GM23338 (cell line): ENCODE measurements at regions not wholly inside any gene's neighbourhood (a gene's known extent, or its start where the extent isn't known, plus 50 kb on each side); places are given as distances from the start of the nearest gene placed in this dataset.

Experiments
- ATAC-seq: fragments of 200-7000 bp; cut with Tn5 transposase; 3 replicates; pipeline ENCODE4 v1.9.1; 2020
- DNase-seq: peaks from one replicate; pipeline ENCODE4 v3.0.0-alpha.2; 2015; ENCODE audit warnings: low spot score
- H2AFZ ChIP-seq: fragments of 200-600 bp; sonication (generic); 2 replicates; pipeline ENCODE4 v1.8.0; 2016; ENCODE audit warnings: antibody characterized with exemption, mild to moderate bottlenecking, moderate library complexity
- H3F3A ChIP-seq: fragments of 200-600 bp; sonication (generic); replicated peaks from 2 replicates; pipeline ENCODE4 v1.8.0; 2017; ENCODE audit warnings: antibody characterized with exemption, mixed run types, low read depth
- H3K27ac ChIP-seq: fragments of 200-600 bp; sonication (generic); 2 replicates; pipeline ENCODE4 v1.6.1; 2016; ENCODE audit warnings: low read depth
- H3K27me3 ChIP-seq: fragments of 200-600 bp; sonication (generic); 2 replicates; pipeline ENCODE4 v1.8.0; 2016; ENCODE audit warnings: mild to moderate bottlenecking, mixed run types, moderate library complexity; ENCODE audit not compliant: insufficient read depth
- H3K36me3 ChIP-seq: fragments of 200-600 bp; sonication (generic); 2 replicates; pipeline ENCODE4 v1.8.0; 2016; ENCODE audit warnings: mild to moderate bottlenecking; ENCODE audit not compliant: insufficient read depth
- H3K4me1 ChIP-seq: fragments of 200-600 bp; sonication (generic); 2 replicates; pipeline ENCODE4 v1.8.0; 2016; ENCODE audit warnings: mild to moderate bottlenecking, moderate library complexity; ENCODE audit not compliant: insufficient read depth
- H3K4me2 ChIP-seq: fragments of 200-600 bp; sonication (generic); 2 replicates; pipeline ENCODE4 v1.7.1; 2017; ENCODE audit warnings: mixed run types
- H3K4me3 ChIP-seq: fragments of 200-600 bp; sonication (generic); 2 replicates; pipeline ENCODE4 v1.6.1; 2016; ENCODE audit warnings: mixed run types
- H3K79me2 ChIP-seq: fragments of 200-600 bp; sonication (generic); replicated peaks from 2 replicates; pipeline ENCODE4 v1.8.0; 2017; ENCODE audit warnings: mild to moderate bottlenecking; ENCODE audit not compliant: insufficient read depth
- H3K9me2 ChIP-seq: fragments of 200-600 bp; sonication (generic); 2 replicates; pipeline ENCODE4 v1.8.0; 2017; ENCODE audit not compliant: insufficient read depth
- H4K20me1 ChIP-seq: fragments of 200-600 bp; sonication (generic); replicated peaks from 2 replicates; pipeline ENCODE4 v1.8.0; 2017; ENCODE audit warnings: mild to moderate bottlenecking; ENCODE audit not compliant: insufficient read depth
- H3K27ac Mint-ChIP-seq: 2 replicates; pipeline ENCODE4 v1.8.0; 2020; ENCODE audit warnings: inconsistent platforms, mild to moderate bottlenecking, moderate library complexity, mixed read lengths
- H3K27me3 Mint-ChIP-seq: 3 replicates; pipeline ENCODE4 v1.8.0; 2022; ENCODE audit warnings: low read depth, mild to moderate bottlenecking, moderate library complexity, mixed read lengths, inconsistent platforms; ENCODE audit not compliant: insufficient read depth, poor library complexity
- H3K36me3 Mint-ChIP-seq: 3 replicates; pipeline ENCODE4 v1.8.0; 2021; ENCODE audit warnings: low read depth, mild to moderate bottlenecking, inconsistent platforms, moderate library complexity, mixed read lengths
- H3K4me1 Mint-ChIP-seq: 3 replicates; pipeline ENCODE4 v1.8.0; 2020; ENCODE audit warnings: mild to moderate bottlenecking, inconsistent platforms, mixed read lengths
- H3K4me3 Mint-ChIP-seq: 3 replicates; pipeline ENCODE4 v1.8.0; 2021; ENCODE audit warnings: moderate library complexity, mild to moderate bottlenecking, inconsistent platforms, mixed read lengths
- H3K9me3 Mint-ChIP-seq: 3 replicates; pipeline ENCODE4 v1.8.0; 2020; ENCODE audit warnings: moderate library complexity, mild to moderate bottlenecking, inconsistent platforms, mixed read lengths
- CREB1 ChIP-seq: fragments of 250-450 bp; sonication (Bioruptor Pico); IDR thresholded peaks from 2 replicates; pipeline ENCODE4 v1.5.0; 2020; ENCODE audit warnings: low read depth, mild to moderate bottlenecking, moderate library complexity
- EZH2 ChIP-seq: fragments of 200-600 bp; sonication (generic); IDR thresholded peaks from one replicate; pipeline ENCODE4 v1.8.0; 2017; ENCODE audit warnings: antibody characterized with exemption, mild to moderate bottlenecking, low read depth; ENCODE audit not compliant: unreplicated experiment
- EZH2phosphoT487 ChIP-seq: fragments of 200-600 bp; sonication (generic); IDR thresholded peaks from one replicate; pipeline ENCODE4 v1.8.1; 2018; ENCODE audit warnings: antibody characterized with exemption; ENCODE audit not compliant: unreplicated experiment
- JUNB ChIP-seq: IDR thresholded peaks from one replicate; pipeline ENCODE4 v1.6.1; 2016; ENCODE audit warnings: antibody characterized with exemption; ENCODE audit not compliant: unreplicated experiment
- NANOG ChIP-seq: IDR thresholded peaks from 2 replicates; pipeline ENCODE4 v1.6.1; 2016; ENCODE audit warnings: antibody characterized with exemption, borderline replicate concordance
- POLR2AphosphoS5 ChIP-seq: IDR thresholded peaks from 2 replicates; pipeline ENCODE4 v1.6.1; 2016; ENCODE audit warnings: antibody characterized with exemption, low read depth
- STAT1 ChIP-seq: IDR thresholded peaks from one replicate; pipeline ENCODE4 v1.6.1; 2016; ENCODE audit warnings: antibody characterized with exemption; ENCODE audit not compliant: unreplicated experiment
- ZNF114 ChIP-seq: fragments of 250-450 bp; sonication (Bioruptor Pico); IDR thresholded peaks from 2 replicates; pipeline ENCODE4 v1.5.0; 2020; ENCODE audit warnings: mild to moderate bottlenecking, moderate library complexity
- ZNF331 ChIP-seq: fragments of 250-450 bp; sonication (Bioruptor Pico); IDR thresholded peaks from 2 replicates; pipeline ENCODE4 v1.5.0; 2020; ENCODE audit warnings: low read depth, mild to moderate bottlenecking, moderate library complexity
- TF ChIP-seq, protein P1 (sequence below): IDR thresholded peaks from 2 replicates; pipeline ENCODE4 v1.6.1; 2016; ENCODE audit warnings: antibody characterized with exemption
- TF ChIP-seq, protein P2 (sequence below), 2 experiments: fragments of 200-600 bp in 1 of 2; sonication (generic) in 1 of 2; conservative IDR thresholded peaks; 2 replicates each; pipeline versions ENCODE4 v1.5.1 to v1.6.1; 2016 to 2017; ENCODE audit warnings: antibody characterized with exemption in 2 of 2, low read depth in 2 of 2, mild to moderate bottlenecking in 2 of 2, moderate library complexity in 1 of 2
- TF ChIP-seq, protein P3 (sequence below): IDR thresholded peaks from one replicate; pipeline ENCODE4 v1.6.1; 2018; ENCODE audit warnings: antibody characterized with exemption; ENCODE audit not compliant: unreplicated experiment
- TF ChIP-seq, protein P4 (sequence below): fragments of 250-450 bp; sonication (Bioruptor Pico); IDR thresholded peaks from 2 replicates; pipeline ENCODE4 v1.5.0; 2020; ENCODE audit warnings: mild to moderate bottlenecking, moderate library complexity

DNA sequence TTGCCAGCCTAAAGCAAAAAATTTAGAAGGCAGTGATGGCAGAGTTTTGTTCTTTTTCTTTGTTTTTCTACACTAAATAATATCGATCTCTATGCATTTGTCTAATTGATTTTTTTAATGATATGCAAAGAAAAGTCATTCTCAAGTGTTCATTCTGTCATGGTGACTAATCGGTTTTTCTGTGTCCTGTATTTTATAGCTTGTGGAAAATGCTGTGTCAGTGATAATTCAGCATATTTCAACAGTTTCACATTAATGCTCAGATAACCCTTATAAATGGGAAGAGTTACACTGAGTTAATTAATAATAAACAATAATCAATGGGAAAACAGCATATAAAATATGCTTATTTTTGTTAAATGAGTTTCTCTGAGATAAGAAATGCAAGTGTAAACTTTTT lies 824.9 kb downstream of the AMY1C start:
- Histone ChIP-seq H3K79me2 (no peaks in the 10 kb centered on the region), H3K36me3 (no peaks in the 10 kb centered on the region), H3K4me1 (no peaks in the 10 kb centered on the region), H3K4me2 (no peak overlapping the region), H3K4me3 (no peak overlapping the region), H3F3A (no peaks in the 10 kb centered on the region), H3K9me2 (no peaks in the 10 kb centered on the region), H3K27me3 (no peaks in the 10 kb centered on the region), H4K20me1 (no peaks in the 10 kb centered on the region), H3K27ac (no peak overlapping the region), H2AFZ (no peak overlapping the region)
- Mint-ChIP-seq H3K36me3 (no peaks in the 10 kb centered on the region), H3K9me3 (peaks cover 2% of the 10 kb centered on the region; the same call in 2 of the 3 replicates), H3K27ac (no peak overlapping the region), H3K27me3 (no peaks in the 10 kb centered on the region), H3K4me3 (no peak overlapping the region), H3K4me1 (no peaks in the 10 kb centered on the region; the same call in 2 of the 3 replicates)
- DNase-seq (no peak), ATAC-seq (no peak)
- TF ChIP-seq JUNB (no peak), STAT1 (no peak), CREB1 (CRISPR knock-in tag) (no peak), POLR2AphosphoS5 (no peak), EZH2 (no peak), ZNF114 (no peak), EZH2phosphoT487 (no peak), ZNF331 (CRISPR knock-in tag) (no peak), NANOG (no peak)
- TF ChIP-seq, protein P1, sequence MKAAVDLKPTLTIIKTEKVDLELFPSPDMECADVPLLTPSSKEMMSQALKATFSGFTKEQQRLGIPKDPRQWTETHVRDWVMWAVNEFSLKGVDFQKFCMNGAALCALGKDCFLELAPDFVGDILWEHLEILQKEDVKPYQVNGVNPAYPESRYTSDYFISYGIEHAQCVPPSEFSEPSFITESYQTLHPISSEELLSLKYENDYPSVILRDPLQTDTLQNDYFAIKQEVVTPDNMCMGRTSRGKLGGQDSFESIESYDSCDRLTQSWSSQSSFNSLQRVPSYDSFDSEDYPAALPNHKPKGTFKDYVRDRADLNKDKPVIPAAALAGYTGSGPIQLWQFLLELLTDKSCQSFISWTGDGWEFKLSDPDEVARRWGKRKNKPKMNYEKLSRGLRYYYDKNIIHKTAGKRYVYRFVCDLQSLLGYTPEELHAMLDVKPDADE = no peak
- TF ChIP-seq, protein P2, sequence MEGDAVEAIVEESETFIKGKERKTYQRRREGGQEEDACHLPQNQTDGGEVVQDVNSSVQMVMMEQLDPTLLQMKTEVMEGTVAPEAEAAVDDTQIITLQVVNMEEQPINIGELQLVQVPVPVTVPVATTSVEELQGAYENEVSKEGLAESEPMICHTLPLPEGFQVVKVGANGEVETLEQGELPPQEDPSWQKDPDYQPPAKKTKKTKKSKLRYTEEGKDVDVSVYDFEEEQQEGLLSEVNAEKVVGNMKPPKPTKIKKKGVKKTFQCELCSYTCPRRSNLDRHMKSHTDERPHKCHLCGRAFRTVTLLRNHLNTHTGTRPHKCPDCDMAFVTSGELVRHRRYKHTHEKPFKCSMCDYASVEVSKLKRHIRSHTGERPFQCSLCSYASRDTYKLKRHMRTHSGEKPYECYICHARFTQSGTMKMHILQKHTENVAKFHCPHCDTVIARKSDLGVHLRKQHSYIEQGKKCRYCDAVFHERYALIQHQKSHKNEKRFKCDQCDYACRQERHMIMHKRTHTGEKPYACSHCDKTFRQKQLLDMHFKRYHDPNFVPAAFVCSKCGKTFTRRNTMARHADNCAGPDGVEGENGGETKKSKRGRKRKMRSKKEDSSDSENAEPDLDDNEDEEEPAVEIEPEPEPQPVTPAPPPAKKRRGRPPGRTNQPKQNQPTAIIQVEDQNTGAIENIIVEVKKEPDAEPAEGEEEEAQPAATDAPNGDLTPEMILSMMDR (conservative IDR thresholded peaks at IDR 0.05; ENCODE audit: low read depth in 2 of 2) = no peak
- TF ChIP-seq, protein P3, sequence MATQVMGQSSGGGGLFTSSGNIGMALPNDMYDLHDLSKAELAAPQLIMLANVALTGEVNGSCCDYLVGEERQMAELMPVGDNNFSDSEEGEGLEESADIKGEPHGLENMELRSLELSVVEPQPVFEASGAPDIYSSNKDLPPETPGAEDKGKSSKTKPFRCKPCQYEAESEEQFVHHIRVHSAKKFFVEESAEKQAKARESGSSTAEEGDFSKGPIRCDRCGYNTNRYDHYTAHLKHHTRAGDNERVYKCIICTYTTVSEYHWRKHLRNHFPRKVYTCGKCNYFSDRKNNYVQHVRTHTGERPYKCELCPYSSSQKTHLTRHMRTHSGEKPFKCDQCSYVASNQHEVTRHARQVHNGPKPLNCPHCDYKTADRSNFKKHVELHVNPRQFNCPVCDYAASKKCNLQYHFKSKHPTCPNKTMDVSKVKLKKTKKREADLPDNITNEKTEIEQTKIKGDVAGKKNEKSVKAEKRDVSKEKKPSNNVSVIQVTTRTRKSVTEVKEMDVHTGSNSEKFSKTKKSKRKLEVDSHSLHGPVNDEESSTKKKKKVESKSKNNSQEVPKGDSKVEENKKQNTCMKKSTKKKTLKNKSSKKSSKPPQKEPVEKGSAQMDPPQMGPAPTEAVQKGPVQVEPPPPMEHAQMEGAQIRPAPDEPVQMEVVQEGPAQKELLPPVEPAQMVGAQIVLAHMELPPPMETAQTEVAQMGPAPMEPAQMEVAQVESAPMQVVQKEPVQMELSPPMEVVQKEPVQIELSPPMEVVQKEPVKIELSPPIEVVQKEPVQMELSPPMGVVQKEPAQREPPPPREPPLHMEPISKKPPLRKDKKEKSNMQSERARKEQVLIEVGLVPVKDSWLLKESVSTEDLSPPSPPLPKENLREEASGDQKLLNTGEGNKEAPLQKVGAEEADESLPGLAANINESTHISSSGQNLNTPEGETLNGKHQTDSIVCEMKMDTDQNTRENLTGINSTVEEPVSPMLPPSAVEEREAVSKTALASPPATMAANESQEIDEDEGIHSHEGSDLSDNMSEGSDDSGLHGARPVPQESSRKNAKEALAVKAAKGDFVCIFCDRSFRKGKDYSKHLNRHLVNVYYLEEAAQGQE = no peak
- TF ChIP-seq, protein P4, sequence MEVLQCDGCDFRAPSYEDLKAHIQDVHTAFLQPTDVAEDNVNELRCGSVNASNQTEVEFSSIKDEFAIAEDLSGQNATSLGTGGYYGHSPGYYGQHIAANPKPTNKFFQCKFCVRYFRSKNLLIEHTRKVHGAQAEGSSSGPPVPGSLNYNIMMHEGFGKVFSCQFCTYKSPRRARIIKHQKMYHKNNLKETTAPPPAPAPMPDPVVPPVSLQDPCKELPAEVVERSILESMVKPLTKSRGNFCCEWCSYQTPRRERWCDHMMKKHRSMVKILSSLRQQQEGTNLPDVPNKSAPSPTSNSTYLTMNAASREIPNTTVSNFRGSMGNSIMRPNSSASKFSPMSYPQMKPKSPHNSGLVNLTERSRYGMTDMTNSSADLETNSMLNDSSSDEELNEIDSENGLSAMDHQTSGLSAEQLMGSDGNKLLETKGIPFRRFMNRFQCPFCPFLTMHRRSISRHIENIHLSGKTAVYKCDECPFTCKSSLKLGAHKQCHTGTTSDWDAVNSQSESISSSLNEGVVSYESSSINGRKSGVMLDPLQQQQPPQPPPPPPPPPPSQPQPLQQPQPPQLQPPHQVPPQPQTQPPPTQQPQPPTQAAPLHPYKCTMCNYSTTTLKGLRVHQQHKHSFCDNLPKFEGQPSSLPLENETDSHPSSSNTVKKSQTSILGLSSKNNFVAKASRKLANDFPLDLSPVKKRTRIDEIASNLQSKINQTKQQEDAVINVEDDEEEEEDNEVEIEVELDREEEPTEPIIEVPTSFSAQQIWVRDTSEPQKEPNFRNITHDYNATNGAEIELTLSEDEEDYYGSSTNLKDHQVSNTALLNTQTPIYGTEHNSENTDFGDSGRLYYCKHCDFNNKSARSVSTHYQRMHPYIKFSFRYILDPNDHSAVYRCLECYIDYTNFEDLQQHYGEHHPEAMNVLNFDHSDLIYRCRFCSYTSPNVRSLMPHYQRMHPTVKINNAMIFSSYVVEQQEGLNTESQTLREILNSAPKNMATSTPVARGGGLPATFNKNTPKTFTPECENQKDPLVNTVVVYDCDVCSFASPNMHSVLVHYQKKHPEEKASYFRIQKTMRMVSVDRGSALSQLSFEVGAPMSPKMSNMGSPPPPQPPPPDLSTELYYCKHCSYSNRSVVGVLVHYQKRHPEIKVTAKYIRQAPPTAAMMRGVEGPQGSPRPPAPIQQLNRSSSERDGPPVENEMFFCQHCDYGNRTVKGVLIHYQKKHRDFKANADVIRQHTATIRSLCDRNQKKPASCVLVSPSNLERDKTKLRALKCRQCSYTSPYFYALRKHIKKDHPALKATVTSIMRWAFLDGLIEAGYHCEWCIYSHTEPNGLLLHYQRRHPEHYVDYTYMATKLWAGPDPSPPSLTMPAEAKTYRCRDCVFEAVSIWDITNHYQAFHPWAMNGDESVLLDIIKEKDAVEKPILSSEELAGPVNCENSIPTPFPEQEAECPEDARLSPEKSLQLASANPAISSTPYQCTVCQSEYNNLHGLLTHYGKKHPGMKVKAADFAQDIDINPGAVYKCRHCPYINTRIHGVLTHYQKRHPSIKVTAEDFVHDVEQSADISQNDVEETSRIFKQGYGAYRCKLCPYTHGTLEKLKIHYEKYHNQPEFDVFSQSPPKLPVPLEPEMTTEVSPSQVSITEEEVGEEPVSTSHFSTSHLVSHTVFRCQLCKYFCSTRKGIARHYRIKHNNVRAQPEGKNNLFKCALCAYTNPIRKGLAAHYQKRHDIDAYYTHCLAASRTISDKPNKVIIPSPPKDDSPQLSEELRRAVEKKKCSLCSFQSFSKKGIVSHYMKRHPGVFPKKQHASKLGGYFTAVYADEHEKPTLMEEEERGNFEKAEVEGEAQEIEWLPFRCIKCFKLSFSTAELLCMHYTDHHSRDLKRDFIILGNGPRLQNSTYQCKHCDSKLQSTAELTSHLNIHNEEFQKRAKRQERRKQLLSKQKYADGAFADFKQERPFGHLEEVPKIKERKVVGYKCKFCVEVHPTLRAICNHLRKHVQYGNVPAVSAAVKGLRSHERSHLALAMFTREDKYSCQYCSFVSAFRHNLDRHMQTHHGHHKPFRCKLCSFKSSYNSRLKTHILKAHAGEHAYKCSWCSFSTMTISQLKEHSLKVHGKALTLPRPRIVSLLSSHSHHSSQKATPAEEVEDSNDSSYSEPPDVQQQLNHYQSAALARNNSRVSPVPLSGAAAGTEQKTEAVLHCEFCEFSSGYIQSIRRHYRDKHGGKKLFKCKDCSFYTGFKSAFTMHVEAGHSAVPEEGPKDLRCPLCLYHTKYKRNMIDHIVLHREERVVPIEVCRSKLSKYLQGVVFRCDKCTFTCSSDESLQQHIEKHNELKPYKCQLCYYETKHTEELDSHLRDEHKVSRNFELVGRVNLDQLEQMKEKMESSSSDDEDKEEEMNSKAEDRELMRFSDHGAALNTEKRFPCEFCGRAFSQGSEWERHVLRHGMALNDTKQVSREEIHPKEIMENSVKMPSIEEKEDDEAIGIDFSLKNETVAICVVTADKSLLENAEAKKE (CRISPR knock-in tag) = no peak
